ENCODE measurements at regions not wholly inside any gene's neighbourhood (a gene's known extent, or its start where the extent isn't known, plus 50 kb on each side); places are given as distances from the start of the nearest gene placed in this dataset.
"Not testable (repeated sequence)": the region's sequence is repeated elsewhere in the genome, so short reads cannot be mapped to it uniquely, and the experiment has no call there.

GRCh38 chr3:30443756-30444673 is 162.4 kb upstream of the TGFBR2 start:
- peak overlapping the region; percentile 44; the same call in 1 of the 2 replicates for H3K27ac ChIP-seq (ENCODE audit: low read depth, low read length)
- peaks cover 4% of the 10 kb centered on the region; the same call in 1 of the 2 replicates for H3K36me3 ChIP-seq (ENCODE audit: insufficient read depth, low read length)
- no peaks in the 10 kb centered on the region for H3K27me3 ChIP-seq (ENCODE audit: insufficient read depth, low read length)
- no peak overlapping the region for H3K4me3 ChIP-seq (ENCODE audit: low read depth, low read length)
- H2AFZ ChIP-seq (ENCODE audit: low read length, unreplicated experiment): no peak overlapping the region
- H3K79me2 ChIP-seq (ENCODE audit: control insufficient read depth, insufficient read depth, low read length, unreplicated experiment): no peaks in the 10 kb centered on the region
- peaks cover 38% of the 10 kb centered on the region for H3K4me1 ChIP-seq (ENCODE audit: control insufficient read depth, insufficient read depth, low read length, unreplicated experiment)

- Histone ChIP-seq H3K79me2 (ENCODE audit: control insufficient read depth, insufficient read depth, low read length, unreplicated experiment) (no peaks in the 10 kb centered on the region), H3K36me3 (ENCODE audit: insufficient read depth, low read length) (no peaks in the 10 kb centered on the region; the same call in 1 of the 2 replicates), H3K4me1 (ENCODE audit: control insufficient read depth, insufficient read depth, low read length, unreplicated experiment) (peaks cover 25% of the 10 kb centered on the region), H3K27me3 (ENCODE audit: insufficient read depth, low read length) (no peaks in the 10 kb centered on the region), H3K27ac (ENCODE audit: low read depth, low read length) (no peak overlapping the region), H2AFZ (ENCODE audit: low read length, unreplicated experiment) (peak overlapping the region; percentile 29), H3K4me3 (ENCODE audit: low read depth, low read length) (no peak overlapping the region)
These were observed 157.7 kb upstream of the TGFBR2 start for GRCh38 chr3:30448450-30449289.

GRCh38 chr3:30449290-30449632 is 157.1 kb upstream of the TGFBR2 start:
- Histone ChIP-seq H3K36me3 (ENCODE audit: insufficient read depth, low read length) (no peaks in the 10 kb centered on the region), H2AFZ (ENCODE audit: low read length, unreplicated experiment) (no peak overlapping the region), H3K4me1 (ENCODE audit: control insufficient read depth, insufficient read depth, low read length, unreplicated experiment) (peaks cover 23% of the 10 kb centered on the region), H3K27ac (ENCODE audit: low read depth, low read length) (no peak overlapping the region), H3K4me3 (ENCODE audit: low read depth, low read length) (no peak overlapping the region), H3K27me3 (ENCODE audit: insufficient read depth, low read length) (no peaks in the 10 kb centered on the region), H3K79me2 (ENCODE audit: control insufficient read depth, insufficient read depth, low read length, unreplicated experiment) (no peaks in the 10 kb centered on the region)

GRCh38 chr3:30452446-30452845 is 154.0 kb upstream of the TGFBR2 start:
- peaks cover 17% of the 10 kb centered on the region for H3K4me1 ChIP-seq (ENCODE audit: control insufficient read depth, insufficient read depth, low read length, unreplicated experiment)
- H3K27me3 ChIP-seq (ENCODE audit: insufficient read depth, low read length): no peaks in the 10 kb centered on the region
- H2AFZ ChIP-seq (ENCODE audit: low read length, unreplicated experiment): no peak overlapping the region
- no peak overlapping the region for H3K27ac ChIP-seq (ENCODE audit: low read depth, low read length)
- no peaks in the 10 kb centered on the region for H3K36me3 ChIP-seq (ENCODE audit: insufficient read depth, low read length)
- no peak overlapping the region for H3K4me3 ChIP-seq (ENCODE audit: low read depth, low read length)
- no peaks in the 10 kb centered on the region for H3K79me2 ChIP-seq (ENCODE audit: control insufficient read depth, insufficient read depth, low read length, unreplicated experiment)

- H3K4me1 ChIP-seq (ENCODE audit: control insufficient read depth, insufficient read depth, low read length, unreplicated experiment): peaks cover 11% of the 10 kb centered on the region
- no peaks in the 10 kb centered on the region for H3K36me3 ChIP-seq (ENCODE audit: insufficient read depth, low read length)
- no peak overlapping the region for H3K27ac ChIP-seq (ENCODE audit: low read depth, low read length)
- H3K4me3 ChIP-seq (ENCODE audit: low read depth, low read length): no peak overlapping the region
- H3K27me3 ChIP-seq (ENCODE audit: insufficient read depth, low read length): no peaks in the 10 kb centered on the region
- no peak overlapping the region for H2AFZ ChIP-seq (ENCODE audit: low read length, unreplicated experiment)
- no peaks in the 10 kb centered on the region for H3K79me2 ChIP-seq (ENCODE audit: control insufficient read depth, insufficient read depth, low read length, unreplicated experiment)
These were observed 152.9 kb upstream of the TGFBR2 start for GRCh38 chr3:30453360-30454039.

GRCh38 chr3:30454636-30455035 is 151.8 kb upstream of the TGFBR2 start:
- no peak overlapping the region for H2AFZ ChIP-seq (ENCODE audit: low read length, unreplicated experiment)
- H3K27me3 ChIP-seq (ENCODE audit: insufficient read depth, low read length): no peaks in the 10 kb centered on the region

GRCh38 chr3:30455112-30455511 is 151.3 kb upstream of the TGFBR2 start:
- not testable (repeated sequence) for H3K4me1 ChIP-seq (ENCODE audit: control insufficient read depth, insufficient read depth, low read length, unreplicated experiment); H3K27ac ChIP-seq (ENCODE audit: low read depth, low read length); H3K27me3 ChIP-seq (ENCODE audit: insufficient read depth, low read length); H3K4me3 ChIP-seq (ENCODE audit: low read depth, low read length); H3K79me2 ChIP-seq (ENCODE audit: control insufficient read depth, insufficient read depth, low read length, unreplicated experiment); H3K36me3 ChIP-seq (ENCODE audit: insufficient read depth, low read length); H2AFZ ChIP-seq (ENCODE audit: low read length, unreplicated experiment)

More at GRCh38 chr3:30454636-30455035, 151.8 kb upstream of the TGFBR2 start:
- H3K36me3 ChIP-seq (ENCODE audit: insufficient read depth, low read length): no peaks in the 10 kb centered on the region
- no peak overlapping the region for H3K4me3 ChIP-seq (ENCODE audit: low read depth, low read length)
- no peaks in the 10 kb centered on the region for H3K79me2 ChIP-seq (ENCODE audit: control insufficient read depth, insufficient read depth, low read length, unreplicated experiment)
- H3K27ac ChIP-seq (ENCODE audit: low read depth, low read length): no peak overlapping the region
- peaks cover 9% of the 10 kb centered on the region for H3K4me1 ChIP-seq (ENCODE audit: control insufficient read depth, insufficient read depth, low read length, unreplicated experiment)

- Histone ChIP-seq H3K4me1 (ENCODE audit: control insufficient read depth, insufficient read depth, low read length, unreplicated experiment) (peaks cover 9% of the 10 kb centered on the region), H3K27me3 (ENCODE audit: insufficient read depth, low read length) (no peaks in the 10 kb centered on the region), H3K36me3 (ENCODE audit: insufficient read depth, low read length) (no peaks in the 10 kb centered on the region), H2AFZ (ENCODE audit: low read length, unreplicated experiment) (no peak overlapping the region), H3K27ac (ENCODE audit: low read depth, low read length) (no peak overlapping the region), H3K79me2 (ENCODE audit: control insufficient read depth, insufficient read depth, low read length, unreplicated experiment) (no peaks in the 10 kb centered on the region), H3K4me3 (ENCODE audit: low read depth, low read length) (no peak overlapping the region)
These were observed 150.6 kb upstream of the TGFBR2 start for GRCh38 chr3:30455840-30456239.

- Histone ChIP-seq H3K79me2 (ENCODE audit: control insufficient read depth, insufficient read depth, low read length, unreplicated experiment) (no peaks in the 10 kb centered on the region), H3K4me1 (ENCODE audit: control insufficient read depth, insufficient read depth, low read length, unreplicated experiment) (peaks cover 9% of the 10 kb centered on the region), H2AFZ (ENCODE audit: low read length, unreplicated experiment) (no peak overlapping the region), H3K36me3 (ENCODE audit: insufficient read depth, low read length) (no peaks in the 10 kb centered on the region), H3K4me3 (ENCODE audit: low read depth, low read length) (no peak overlapping the region), H3K27ac (ENCODE audit: low read depth, low read length) (no peak overlapping the region), H3K27me3 (ENCODE audit: insufficient read depth, low read length) (no peaks in the 10 kb centered on the region)
These were observed 150.1 kb upstream of the TGFBR2 start for GRCh38 chr3:30456264-30456663.

GRCh38 chr3:30457081-30457480 is 149.3 kb upstream of the TGFBR2 start:
- Histone ChIP-seq H3K4me1 (ENCODE audit: control insufficient read depth, insufficient read depth, low read length, unreplicated experiment) (peaks cover 10% of the 10 kb centered on the region), H3K27me3 (ENCODE audit: insufficient read depth, low read length) (no peaks in the 10 kb centered on the region), H3K36me3 (ENCODE audit: insufficient read depth, low read length) (no peaks in the 10 kb centered on the region), H2AFZ (ENCODE audit: low read length, unreplicated experiment) (no peak overlapping the region), H3K79me2 (ENCODE audit: control insufficient read depth, insufficient read depth, low read length, unreplicated experiment) (no peaks in the 10 kb centered on the region), H3K4me3 (ENCODE audit: low read depth, low read length) (no peak overlapping the region), H3K27ac (ENCODE audit: low read depth, low read length) (no peak overlapping the region)
